H1 (cell line): ENCODE measurements at regions not wholly inside any gene's neighbourhood (a gene's known extent, or its start where the extent isn't known, plus 50 kb on each side); places are given as distances from the start of the nearest gene placed in this dataset.

Experiments used
- CTCF ChIA-PET: fragments of 300-600 bp; sonication (Branson Sonifier 250); formaldehyde crosslinking; loops from one replicate; lab custom pipeline; 2021; ENCODE audit not compliant: partially characterized antibody; lab: Charles Lee
- POLR2A ChIA-PET: fragments of 300-600 bp; sonication (Branson Sonifier 250); formaldehyde crosslinking; loops from one replicate; lab custom pipeline; 2021; ENCODE audit warnings: inconsistent platforms; ENCODE audit not compliant: partially characterized antibody; lab: Charles Lee
- DNase-seq, 2 experiments: peaks; one replicate each; pipeline versions ENCODE4 v3.0.0 to v3.0.0-alpha.2; 2010 to 2022; ENCODE audit warnings: low spot score in 2 of 2, low read depth in 1 of 2, mixed read lengths in 1 of 2
- FAIRE-seq: peaks from 2 replicates; lab custom pipeline; 2011; peaks lifted over from hg19 to GRCh38; lab: Jason Lieb, UNC
- H2AFZ ChIP-seq: 2 replicates; pipeline ENCODE4 v1.8.1; 2012; ENCODE audit warnings: low read length, inconsistent platforms
- H2AK5ac ChIP-seq: 2 replicates; pipeline ENCODE4 v1.6.1; 2013; ENCODE audit warnings: low read depth, low read length
- H2BK120ac ChIP-seq: replicated peaks from 2 replicates; pipeline ENCODE3; 2013; ENCODE audit warnings: low read depth, low read length, inconsistent platforms
- H2BK12ac ChIP-seq: 2 replicates; pipeline ENCODE4 v1.6.1; 2013; ENCODE audit warnings: low read depth, low read length
- H2BK15ac ChIP-seq: 2 replicates; pipeline ENCODE4 v1.6.1; 2013; ENCODE audit warnings: low read length
- H2BK20ac ChIP-seq: 2 replicates; pipeline ENCODE4 v1.6.1; 2013; ENCODE audit warnings: low read length
- H2BK5ac ChIP-seq: 2 replicates; pipeline ENCODE4 v1.6.1; 2013; ENCODE audit warnings: low read depth, low read length
- H3K14ac ChIP-seq: 2 replicates; pipeline ENCODE4 v1.6.1; 2013; ENCODE audit warnings: inconsistent platforms; ENCODE audit not compliant: insufficient read length
- H3K18ac ChIP-seq: 2 replicates; pipeline ENCODE4 v1.6.1; 2013; ENCODE audit warnings: low read length; ENCODE audit errors: extremely low read depth
- H3K23ac ChIP-seq: 2 replicates; pipeline ENCODE4 v1.6.1; 2013; ENCODE audit warnings: inconsistent platforms; ENCODE audit not compliant: insufficient read length
- H3K23me2 ChIP-seq: 2 replicates; pipeline ENCODE4 v1.6.1; 2013; ENCODE audit warnings: low read depth, low read length
- H3K27ac ChIP-seq: 2 replicates; pipeline ENCODE4 v1.6.1; 2011; ENCODE audit warnings: low read depth, low read length, inconsistent platforms
- H3K27me3 ChIP-seq, 4 experiments: replicated peaks in 1 of 4; 1 replicate in 1 of 4; 2 replicates in 3 of 4; pipeline versions ENCODE4 v1.6.1 to v1.8.1; 2011 to 2013; ENCODE audit warnings: low read length in 3 of 4, mild to moderate bottlenecking in 3 of 4, inconsistent platforms in 2 of 4, mixed read lengths in 2 of 4, moderate library complexity in 1 of 4; ENCODE audit not compliant: control insufficient read depth in 3 of 4, insufficient read depth in 3 of 4; ENCODE audit errors: extremely low read depth in 1 of 4
- H3K36me3 ChIP-seq, 4 experiments: 2 replicates each; pipeline versions ENCODE4 v1.6.1 to v1.8.1; 2011 to 2013; ENCODE audit warnings: mild to moderate bottlenecking in 4 of 4, low read length in 3 of 4, moderate library complexity in 2 of 4, control low read depth in 1 of 4, inconsistent platforms in 1 of 4; ENCODE audit not compliant: insufficient read depth in 4 of 4, control insufficient read depth in 2 of 4
- H3K4ac ChIP-seq: replicated peaks from 2 replicates; pipeline ENCODE3; 2013; ENCODE audit warnings: low read length, low read depth, mixed read lengths, inconsistent platforms; ENCODE audit not compliant: insufficient read length
- H3K4me1 ChIP-seq, 4 experiments: replicated peaks in 1 of 4; 1 replicate in 1 of 4; 2 replicates in 3 of 4; pipeline versions ENCODE4 v1.6.1 to v1.8.1; 2011 to 2013; ENCODE audit warnings: low read length in 3 of 4, inconsistent platforms in 2 of 4, mixed read lengths in 1 of 4; ENCODE audit not compliant: insufficient read depth in 4 of 4, control insufficient read depth in 3 of 4
- H3K4me2 ChIP-seq, 2 experiments: 2 replicates each; pipeline versions ENCODE4 v1.6.1 to v1.8.1; 2011 to 2013; ENCODE audit warnings: low read depth in 2 of 2, low read length in 2 of 2, control low read depth in 1 of 2, inconsistent platforms in 1 of 2, mild to moderate bottlenecking in 1 of 2; ENCODE audit not compliant: insufficient read depth in 1 of 2
- H3K4me3 ChIP-seq, 4 experiments: fragments of 200-600, 300-600 bp in 1 of 4; sonication (generic), shearing (Covaris generic), sonication (Bioruptor Twin) in 1 of 4; 2 replicates each; pipeline versions ENCODE4 v1.5.1 to v1.8.1; 2011 to 2016; ENCODE audit warnings: low read length in 4 of 4, low read depth in 3 of 4, control low read depth in 2 of 4, inconsistent platforms in 2 of 4, mild to moderate bottlenecking in 2 of 4, mixed read lengths in 1 of 4, moderate library complexity in 1 of 4; ENCODE audit not compliant: insufficient read depth in 2 of 4; ENCODE audit errors: extremely low read depth in 1 of 4
- H3K56ac ChIP-seq: replicated peaks from 2 replicates; pipeline ENCODE3; 2013; ENCODE audit warnings: low read depth, mild to moderate bottlenecking, mixed read lengths, low read length, inconsistent platforms; ENCODE audit not compliant: insufficient read length
- H3K79me1 ChIP-seq: 2 replicates; pipeline ENCODE4 v1.6.1; 2013; ENCODE audit warnings: low read depth, low read length, control low read depth
- H3K79me2 ChIP-seq, 2 experiments: 2 replicates each; pipeline versions ENCODE4 v1.6.1 to v1.8.1; 2012 to 2013; ENCODE audit warnings: low read length in 2 of 2, mild to moderate bottlenecking in 2 of 2, inconsistent platforms in 1 of 2; ENCODE audit not compliant: insufficient read depth in 2 of 2, control insufficient read depth in 1 of 2
- H3K9ac ChIP-seq, 4 experiments: replicated peaks in 1 of 4; 1 replicate in 1 of 4; 2 replicates in 3 of 4; pipeline versions ENCODE4 v1.6.1 to v1.8.1; 2011 to 2013; ENCODE audit warnings: low read depth in 3 of 4, low read length in 3 of 4, control low read depth in 2 of 4, mild to moderate bottlenecking in 2 of 4, moderate library complexity in 2 of 4, inconsistent platforms in 1 of 4; ENCODE audit errors: extremely low read depth in 1 of 4
- H3K9me3 ChIP-seq, 2 experiments: 2 replicates each; pipeline versions ENCODE4 v1.6.1 to v1.8.1; 2012 to 2013; ENCODE audit warnings: mild to moderate bottlenecking in 2 of 2, moderate library complexity in 2 of 2, control low read depth in 1 of 2, inconsistent platforms in 1 of 2, low read depth in 1 of 2, low read length in 1 of 2, mixed read lengths in 1 of 2; ENCODE audit not compliant: insufficient read depth in 2 of 2
- H4K20me1 ChIP-seq, 2 experiments: replicated peaks in 1 of 2; 2 replicates each; pipeline versions ENCODE3 to v1.8.1; 2011 to 2013; ENCODE audit warnings: inconsistent platforms in 2 of 2, low read length in 2 of 2, mild to moderate bottlenecking in 1 of 2; ENCODE audit not compliant: insufficient read depth in 2 of 2, control insufficient read depth in 1 of 2
- H4K5ac ChIP-seq: 2 replicates; pipeline ENCODE4 v1.6.1; 2013; ENCODE audit warnings: low read length, low read depth, mixed read lengths, inconsistent platforms; ENCODE audit not compliant: insufficient read length
- H4K8ac ChIP-seq: 2 replicates; pipeline ENCODE4 v1.8.0; 2013; ENCODE audit warnings: mild to moderate bottlenecking, moderate library complexity, low read length, inconsistent platforms; ENCODE audit not compliant: insufficient read depth; ENCODE audit errors: extremely low read depth
- H4K91ac ChIP-seq: replicated peaks from 2 replicates; pipeline ENCODE3; 2013; ENCODE audit warnings: low read length, mixed read lengths, inconsistent platforms; ENCODE audit not compliant: insufficient read length
- ATF2 ChIP-seq: IDR thresholded peaks from 2 replicates; pipeline ENCODE4 v1.6.1; 2012; ENCODE audit warnings: low read length, inconsistent platforms
- BACH1 ChIP-seq: IDR thresholded peaks from 2 replicates; pipeline ENCODE4 v1.6.1; 2012; ENCODE audit warnings: low read length, improper control_type of control experiment
- EP300 ChIP-seq, 2 experiments: IDR thresholded peaks; 1 replicate in 1 of 2; 2 replicates in 1 of 2; pipeline ENCODE4 v1.6.1; 2011 to 2012; ENCODE audit warnings: low read depth in 2 of 2, low read length in 2 of 2, mild to moderate bottlenecking in 2 of 2, borderline replicate concordance in 1 of 2, inconsistent platforms in 1 of 2, moderate library complexity in 1 of 2
- KDM4A ChIP-seq: IDR thresholded peaks from one replicate; pipeline ENCODE4 v1.7.1; 2012; ENCODE audit warnings: low read depth, mild to moderate bottlenecking, moderate library complexity, low read length, inconsistent platforms; ENCODE audit not compliant: severe bottlenecking
- RFX5 ChIP-seq: IDR thresholded peaks from 2 replicates; pipeline ENCODE4 v1.6.1; 2011; ENCODE audit warnings: low read depth, low read length, improper control_type of control experiment, borderline replicate concordance
- SAP30 ChIP-seq: fragments of 300-600 bp; sonication (generic); IDR thresholded peaks from 2 replicates; pipeline ENCODE4 v1.7.1; 2012; ENCODE audit warnings: low read length, moderate library complexity, mild to moderate bottlenecking, inconsistent platforms; ENCODE audit not compliant: insufficient read depth, insufficient replicate concordance
- TCF12 ChIP-seq: IDR thresholded peaks from 2 replicates; pipeline ENCODE4 v1.6.1; 2011; ENCODE audit warnings: low read depth, mild to moderate bottlenecking, low read length
- TEAD4 ChIP-seq: IDR thresholded peaks from 2 replicates; pipeline ENCODE4 v1.6.1; 2012; ENCODE audit warnings: low read depth, low read length, inconsistent platforms, mixed read lengths
- WGBS, 2 experiments: shearing (Covaris generic) in 1 of 2; methylation state at CpG; one replicate each; pipeline versions ENCODE4 v1.1.6 to v1.1.7; 2013 to 2015; ENCODE audit warnings: low lambda C conversion rate in 2 of 2, mixed read lengths in 2 of 2, inconsistent platforms in 1 of 2, low coverage in 1 of 2, missing lambda C conversion rate in 1 of 2; ENCODE audit not compliant: insufficient replicate concordance in 2 of 2, insufficient coverage in 1 of 2, insufficient read length in 1 of 2; ENCODE audit errors: extremely low coverage in 1 of 2, missing lambda C conversion rate in 1 of 2; 5-methylcytosine and 5-hydroxymethylcytosine counted together

DNA sequence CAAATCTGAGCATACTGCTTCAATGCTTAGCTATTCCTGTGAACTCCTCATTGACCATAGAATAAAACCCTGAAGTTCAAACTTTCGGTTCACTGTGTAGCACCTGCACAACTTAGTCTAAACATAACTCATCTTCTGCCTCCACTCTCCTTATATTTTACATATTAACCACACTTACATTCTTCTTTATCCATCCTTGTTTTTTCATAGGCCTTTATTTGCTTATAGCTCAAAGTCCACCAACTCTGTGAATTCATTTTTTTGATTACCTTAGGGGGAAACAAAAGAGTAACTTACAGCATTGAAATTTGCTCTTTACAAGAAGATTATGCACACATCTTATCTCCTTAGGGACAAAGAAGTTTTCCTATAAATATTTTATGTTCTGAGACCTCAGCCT lies 521.6 kb upstream of the FAT3 start:
- Histone ChIP-seq H4K20me1 (no peaks in the 10 kb centered on the region), H3K27ac (no peak overlapping the region), H3K9me3 (no peaks in the 10 kb centered on the region), H3K4me2 (no peak overlapping the region), H4K8ac (no peak overlapping the region), H3K14ac (no peak overlapping the region), H2AFZ (no peak overlapping the region), H4K91ac (no peak overlapping the region), H3K18ac (no peak overlapping the region), H2BK12ac (no peak overlapping the region), H3K27me3 (no peaks in the 10 kb centered on the region), H4K5ac (no peak overlapping the region), H3K4me1 (no peaks in the 10 kb centered on the region), H2BK5ac (no peak overlapping the region), H2AK5ac (no peak overlapping the region), H2BK120ac (no peak overlapping the region), H3K79me2 (no peaks in the 10 kb centered on the region), H3K56ac (no peak overlapping the region), H3K36me3 (no peaks in the 10 kb centered on the region), H3K23me2 (no peaks in the 10 kb centered on the region), H3K4me3 (no peak overlapping the region), H3K9ac (no peak overlapping the region), H3K79me1 (no peaks in the 10 kb centered on the region), H3K23ac (no peak overlapping the region), H2BK20ac (no peak overlapping the region), H2BK15ac (no peak overlapping the region), H3K4ac (no peak overlapping the region)
- DNase-seq (no peak), FAIRE-seq (no peak)
- WGBS, 2 experiments, result 88% methylated on average over 1 of the region's 1 CpG; no CpG with 5 or more reads in 1 of the 2 experiments
- ChIA-PET POLR2A (no interaction called here), CTCF (no interaction called here)
- TF ChIP-seq TEAD4, result no peak
- no peak for TF ChIP-seq SAP30
- TF ChIP-seq KDM4A, result no peak
- no peak for TF ChIP-seq BACH1
- TF ChIP-seq TCF12, result no peak
- no peak for TF ChIP-seq RFX5
- TF ChIP-seq ATF2, result no peak
- TF ChIP-seq EP300 (IDR thresholded peaks at IDR 0.05; ENCODE audit: borderline replicate concordance in 1 of 2, low read depth in 2 of 2, low read length in 2 of 2), result no peak
